ENCODE measurements at regions not wholly inside any gene's neighbourhood (a gene's known extent, or its start where the extent isn't known, plus 50 kb on each side); places are given as distances from the start of the nearest gene placed in this dataset.

DNA sequence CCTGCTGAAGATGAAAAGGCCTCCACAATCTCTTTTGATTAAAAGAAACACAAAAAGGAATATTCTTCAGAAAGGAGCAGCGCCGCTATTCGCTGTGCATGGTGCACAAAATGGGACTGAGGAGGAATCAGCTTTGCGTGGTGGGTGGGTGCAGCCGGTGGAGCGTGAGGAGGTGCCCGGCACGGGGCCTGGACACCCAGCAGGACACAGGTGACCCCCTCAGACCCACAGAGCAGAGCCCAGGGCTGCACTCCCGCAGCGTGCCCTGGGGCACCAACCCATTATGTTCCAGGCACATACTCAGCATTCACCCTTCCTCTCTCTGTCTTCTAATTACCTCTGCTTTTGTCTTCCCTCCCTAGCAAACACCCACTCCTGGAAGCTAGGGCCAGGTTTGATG lies 238.0 kb upstream of the PPP2R2D start:
- no peaks in the 10 kb centered on the region for H3K4me1 ChIP-seq (ENCODE audit: insufficient read depth, low read length, poor library complexity, severe bottlenecking)
- DNase-seq (ENCODE audit: low spot score), result no peak
- H3K4me3 ChIP-seq (ENCODE audit: low read depth, low read length, poor library complexity, severe bottlenecking), result no peak overlapping the region
- intact Hi-C loops (cut with micrococcal nuclease; ENCODE audit: unreplicated experiment), result no loop called here
- no peaks in the 10 kb centered on the region for H3K9me3 ChIP-seq (ENCODE audit: low read depth, low read length, poor library complexity, severe bottlenecking)
- no peaks in the 10 kb centered on the region for H3K36me3 ChIP-seq (ENCODE audit: insufficient read depth, low read length, poor library complexity, severe bottlenecking)
- no peaks in the 10 kb centered on the region for H3K27me3 ChIP-seq (replicated peaks; ENCODE audit: insufficient read depth, low read depth, low read length, poor library complexity)
- no TSS peak for BruUV-seq (replicated peaks)
- ChIA-PET CTCF (no interaction called here), POLR2A (ENCODE audit: low non-redundant PET) (no interaction called here)
- no peak overlapping the region for H3K27ac ChIP-seq (ENCODE audit: low read depth, low read length, poor library complexity, severe bottlenecking)
- TF ChIP-seq EZH2 (IDR thresholded peaks at IDR 0.05; ENCODE audit: borderline replicate concordance, low read depth, low read length, poor library complexity, severe bottlenecking), result no peak
- TF ChIP-seq, protein P1, sequence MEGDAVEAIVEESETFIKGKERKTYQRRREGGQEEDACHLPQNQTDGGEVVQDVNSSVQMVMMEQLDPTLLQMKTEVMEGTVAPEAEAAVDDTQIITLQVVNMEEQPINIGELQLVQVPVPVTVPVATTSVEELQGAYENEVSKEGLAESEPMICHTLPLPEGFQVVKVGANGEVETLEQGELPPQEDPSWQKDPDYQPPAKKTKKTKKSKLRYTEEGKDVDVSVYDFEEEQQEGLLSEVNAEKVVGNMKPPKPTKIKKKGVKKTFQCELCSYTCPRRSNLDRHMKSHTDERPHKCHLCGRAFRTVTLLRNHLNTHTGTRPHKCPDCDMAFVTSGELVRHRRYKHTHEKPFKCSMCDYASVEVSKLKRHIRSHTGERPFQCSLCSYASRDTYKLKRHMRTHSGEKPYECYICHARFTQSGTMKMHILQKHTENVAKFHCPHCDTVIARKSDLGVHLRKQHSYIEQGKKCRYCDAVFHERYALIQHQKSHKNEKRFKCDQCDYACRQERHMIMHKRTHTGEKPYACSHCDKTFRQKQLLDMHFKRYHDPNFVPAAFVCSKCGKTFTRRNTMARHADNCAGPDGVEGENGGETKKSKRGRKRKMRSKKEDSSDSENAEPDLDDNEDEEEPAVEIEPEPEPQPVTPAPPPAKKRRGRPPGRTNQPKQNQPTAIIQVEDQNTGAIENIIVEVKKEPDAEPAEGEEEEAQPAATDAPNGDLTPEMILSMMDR (conservative IDR thresholded peaks at IDR 0.05; ENCODE audit: low read depth, low read length), result no peak

DNA sequence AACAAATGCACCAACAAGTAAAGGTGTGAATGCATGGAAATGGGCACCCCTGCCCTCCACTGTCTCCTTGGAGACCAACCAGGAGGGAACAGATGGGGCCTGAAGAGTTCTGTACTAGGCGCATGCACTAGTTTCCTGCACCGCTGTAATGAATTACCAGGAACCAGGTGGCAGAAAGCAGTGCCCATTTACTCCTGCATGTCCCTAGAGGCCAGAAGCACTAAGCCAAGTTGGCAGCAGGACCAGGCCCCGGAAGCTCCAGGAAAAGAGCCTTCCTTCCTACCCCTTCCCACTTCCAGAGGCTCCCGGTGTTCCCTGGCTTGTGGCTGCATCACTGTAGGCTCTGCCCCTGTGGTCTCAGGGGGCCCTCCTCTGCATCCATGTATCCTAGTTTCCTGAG lies 237.5 kb upstream of the PPP2R2D start:
- POLR2A ChIA-PET (ENCODE audit: low non-redundant PET), result no interaction called here

DNA sequence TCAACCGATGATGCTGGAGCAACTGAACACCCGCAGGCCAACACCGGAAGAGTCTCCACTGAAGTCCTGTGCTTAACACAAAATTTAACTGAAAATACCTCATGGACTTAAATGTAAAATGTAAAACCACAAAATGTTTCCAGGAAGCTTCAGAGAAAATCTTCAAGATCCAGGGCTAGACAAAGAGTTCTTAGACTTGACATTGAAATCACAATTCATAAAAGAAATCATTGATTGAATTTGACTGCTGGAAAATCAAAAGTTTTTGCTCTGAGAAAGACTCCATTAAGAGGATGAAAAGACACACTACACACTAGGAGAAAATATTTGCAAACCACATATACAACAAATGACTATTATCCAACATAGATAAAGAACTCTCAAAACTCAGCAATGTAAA lies 234.7 kb upstream of the PPP2R2D start:
- no peaks in the 10 kb centered on the region for H3K36me3 ChIP-seq (ENCODE audit: insufficient read depth, low read length, poor library complexity, severe bottlenecking)
- H3K27me3 ChIP-seq (replicated peaks; ENCODE audit: insufficient read depth, low read depth, low read length, poor library complexity), result no peaks in the 10 kb centered on the region
- no peaks in the 10 kb centered on the region for H3K4me1 ChIP-seq (ENCODE audit: insufficient read depth, low read length, poor library complexity, severe bottlenecking)
- POLR2A ChIA-PET (ENCODE audit: low non-redundant PET), result no interaction called here
- H3K27ac ChIP-seq (ENCODE audit: low read depth, low read length, poor library complexity, severe bottlenecking), result no peak overlapping the region
- intact Hi-C loops (cut with micrococcal nuclease; ENCODE audit: unreplicated experiment), result no loop called here
- CTCF ChIA-PET, result no interaction called here
- TF ChIP-seq, protein P1 (conservative IDR thresholded peaks at IDR 0.05; ENCODE audit: low read depth, low read length), result no peak
- TF ChIP-seq EZH2 (IDR thresholded peaks at IDR 0.05; ENCODE audit: borderline replicate concordance, low read depth, low read length, poor library complexity, severe bottlenecking), result no peak
- no peak overlapping the region for H3K4me3 ChIP-seq (ENCODE audit: low read depth, low read length, poor library complexity, severe bottlenecking)
- BruUV-seq (replicated peaks), result no TSS peak
- DNase-seq (ENCODE audit: low spot score), result no peak
- H3K9me3 ChIP-seq (ENCODE audit: low read depth, low read length, poor library complexity, severe bottlenecking), result no peaks in the 10 kb centered on the region

More for the DNA sequence above, 237.5 kb upstream of the PPP2R2D start:
- Histone ChIP-seq H3K27me3 (replicated peaks; ENCODE audit: insufficient read depth, low read depth, low read length, poor library complexity) (no peaks in the 10 kb centered on the region), H3K36me3 (ENCODE audit: insufficient read depth, low read length, poor library complexity, severe bottlenecking) (no peaks in the 10 kb centered on the region), H3K4me1 (ENCODE audit: insufficient read depth, low read length, poor library complexity, severe bottlenecking) (no peaks in the 10 kb centered on the region), H3K4me3 (ENCODE audit: low read depth, low read length, poor library complexity, severe bottlenecking) (no peak overlapping the region), H3K9me3 (ENCODE audit: low read depth, low read length, poor library complexity, severe bottlenecking) (no peaks in the 10 kb centered on the region), H3K27ac (ENCODE audit: low read depth, low read length, poor library complexity, severe bottlenecking) (no peak overlapping the region)
- no peak for DNase-seq (ENCODE audit: low spot score)
- TF ChIP-seq, protein P1 (conservative IDR thresholded peaks at IDR 0.05; ENCODE audit: low read depth, low read length), result no peak
- no peak for TF ChIP-seq EZH2 (IDR thresholded peaks at IDR 0.05; ENCODE audit: borderline replicate concordance, low read depth, low read length, poor library complexity, severe bottlenecking)
- CTCF ChIA-PET, result no interaction called here
- no TSS peak for BruUV-seq (replicated peaks)
- intact Hi-C loops (cut with micrococcal nuclease; ENCODE audit: unreplicated experiment), result no loop called here
